Astrocyte of the hippocampus (primary cell): ENCODE measurements at regions not wholly inside any gene's neighbourhood (a gene's known extent, or its start where the extent isn't known, plus 50 kb on each side); places are given as distances from the start of the nearest gene placed in this dataset.
"Not testable (repeated sequence)": the region's sequence is repeated elsewhere in the genome, so short reads cannot be mapped to it uniquely, and the experiment has no call there.

Experiments
- DNase-seq: peaks from one replicate; pipeline ENCODE4 v3.0.0; 2011; ENCODE audit warnings: low read depth, low spot score

GRCh38 chr13:61358599-61358998, 57.0 kb downstream of the PCDH20 start:
- no peak for DNase-seq

- DNase-seq, result peak; percentile 5
Observed at GRCh38 chr13:61350341-61350740, 65.3 kb downstream of the PCDH20 start.

GRCh38 chr13:61339054-61339621, 76.5 kb downstream of the PCDH20 start:
- peak; percentile 0 for DNase-seq

- no peak for DNase-seq
Observed at GRCh38 chr13:61316647-61317046, 99.0 kb downstream of the PCDH20 start.

GRCh38 chr13:61294467-61295191, 121.0 kb downstream of the PCDH20 start:
- DNase-seq, result no peak

- DNase-seq, result no peak
Observed at GRCh38 chr13:61286148-61286745, 129.4 kb downstream of the PCDH20 start.

GRCh38 chr13:61277586-61278276, 137.9 kb downstream of the PCDH20 start:
- peak; percentile 11 for DNase-seq

- no peak for DNase-seq
Observed at GRCh38 chr13:61277088-61277487, 138.6 kb downstream of the PCDH20 start.

GRCh38 chr13:61276401-61276800, 139.2 kb downstream of the PCDH20 start:
- no peak for DNase-seq

- no peak for DNase-seq
Observed at GRCh38 chr13:61275736-61276135, 139.9 kb downstream of the PCDH20 start.

GRCh38 chr13:61275251-61275650, 140.4 kb downstream of the PCDH20 start:
- DNase-seq, result no peak

GRCh38 chr13:61266896-61267295, 148.8 kb downstream of the PCDH20 start:
- DNase-seq, result not testable (repeated sequence)

GRCh38 chr13:61261746-61262472, 153.7 kb downstream of the PCDH20 start:
- no peak for DNase-seq

GRCh38 chr13:61258185-61258584, 157.5 kb downstream of the PCDH20 start:
- DNase-seq, result no peak

GRCh38 chr13:61255040-61255796, 160.4 kb downstream of the PCDH20 start:
- DNase-seq, result peak; percentile 18

GRCh38 chr13:61253105-61253877, 162.4 kb downstream of the PCDH20 start:
- no peak for DNase-seq

- DNase-seq, result no peak
Observed at GRCh38 chr13:61252213-61252612, 163.4 kb downstream of the PCDH20 start.

GRCh38 chr13:61247149-61247936, 168.3 kb downstream of the PCDH20 start:
- DNase-seq, result no peak

- DNase-seq, result peak; percentile 53
Observed at GRCh38 chr13:61246351-61246750, 169.3 kb downstream of the PCDH20 start.
